Panc1 (cell line): ENCODE measurements at regions not wholly inside any gene's neighbourhood (a gene's known extent, or its start where the extent isn't known, plus 50 kb on each side); places are given as distances from the start of the nearest gene placed in this dataset.

Experiments
- POLR2AphosphoS5 ChIP-seq: IDR thresholded peaks from 2 replicates; pipeline ENCODE4 v1.6.1; 2012; ENCODE audit warnings: mild to moderate bottlenecking, low read depth, low read length, moderate library complexity
- TCF7L2 ChIP-seq: IDR thresholded peaks from 2 replicates; pipeline ENCODE4 v1.6.1; 2011; ENCODE audit warnings: mild to moderate bottlenecking, low read depth, low read length, inconsistent platforms
- TF ChIP-seq, protein P1 (sequence below): fragments of 450-650 bp; IDR thresholded peaks from 2 replicates; pipeline ENCODE4 v1.5.1; 2017; ENCODE audit warnings: mild to moderate bottlenecking
- TF ChIP-seq, protein P2 (sequence below), 2 experiments: IDR thresholded peaks; 2 replicates each; pipeline ENCODE4 v1.6.1; 2011 to 2012; ENCODE audit warnings: low read depth in 2 of 2, control low read depth in 1 of 2, low read length in 1 of 2, mild to moderate bottlenecking in 1 of 2, moderate library complexity in 1 of 2; ENCODE audit not compliant: insufficient read depth in 1 of 2

DNA sequence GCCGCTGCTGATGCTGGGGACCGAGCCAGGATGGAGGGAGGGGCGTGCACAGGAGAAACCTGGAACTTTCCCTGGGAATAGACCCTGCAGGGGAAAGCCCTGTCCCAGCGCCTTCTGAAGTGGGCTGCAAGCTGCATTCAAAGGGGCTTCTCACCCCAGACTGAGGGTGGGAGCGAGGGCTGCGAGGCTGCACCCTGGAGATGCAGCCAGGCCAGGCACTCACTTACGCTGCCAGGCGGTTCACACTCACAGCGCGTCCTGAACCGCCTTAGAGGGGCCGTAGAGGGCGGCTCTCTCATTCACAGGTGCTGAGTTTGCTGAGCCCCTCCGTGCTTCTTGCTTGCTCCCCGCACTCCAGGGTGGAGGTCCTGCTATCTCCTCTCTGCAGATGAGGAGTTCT is 208.5 kb upstream of the C14orf180 start:
- TF ChIP-seq, protein P1, sequence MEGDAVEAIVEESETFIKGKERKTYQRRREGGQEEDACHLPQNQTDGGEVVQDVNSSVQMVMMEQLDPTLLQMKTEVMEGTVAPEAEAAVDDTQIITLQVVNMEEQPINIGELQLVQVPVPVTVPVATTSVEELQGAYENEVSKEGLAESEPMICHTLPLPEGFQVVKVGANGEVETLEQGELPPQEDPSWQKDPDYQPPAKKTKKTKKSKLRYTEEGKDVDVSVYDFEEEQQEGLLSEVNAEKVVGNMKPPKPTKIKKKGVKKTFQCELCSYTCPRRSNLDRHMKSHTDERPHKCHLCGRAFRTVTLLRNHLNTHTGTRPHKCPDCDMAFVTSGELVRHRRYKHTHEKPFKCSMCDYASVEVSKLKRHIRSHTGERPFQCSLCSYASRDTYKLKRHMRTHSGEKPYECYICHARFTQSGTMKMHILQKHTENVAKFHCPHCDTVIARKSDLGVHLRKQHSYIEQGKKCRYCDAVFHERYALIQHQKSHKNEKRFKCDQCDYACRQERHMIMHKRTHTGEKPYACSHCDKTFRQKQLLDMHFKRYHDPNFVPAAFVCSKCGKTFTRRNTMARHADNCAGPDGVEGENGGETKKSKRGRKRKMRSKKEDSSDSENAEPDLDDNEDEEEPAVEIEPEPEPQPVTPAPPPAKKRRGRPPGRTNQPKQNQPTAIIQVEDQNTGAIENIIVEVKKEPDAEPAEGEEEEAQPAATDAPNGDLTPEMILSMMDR: no peak
- TF ChIP-seq POLR2AphosphoS5 (no peak), TCF7L2 (no peak)
- TF ChIP-seq, protein P2, sequence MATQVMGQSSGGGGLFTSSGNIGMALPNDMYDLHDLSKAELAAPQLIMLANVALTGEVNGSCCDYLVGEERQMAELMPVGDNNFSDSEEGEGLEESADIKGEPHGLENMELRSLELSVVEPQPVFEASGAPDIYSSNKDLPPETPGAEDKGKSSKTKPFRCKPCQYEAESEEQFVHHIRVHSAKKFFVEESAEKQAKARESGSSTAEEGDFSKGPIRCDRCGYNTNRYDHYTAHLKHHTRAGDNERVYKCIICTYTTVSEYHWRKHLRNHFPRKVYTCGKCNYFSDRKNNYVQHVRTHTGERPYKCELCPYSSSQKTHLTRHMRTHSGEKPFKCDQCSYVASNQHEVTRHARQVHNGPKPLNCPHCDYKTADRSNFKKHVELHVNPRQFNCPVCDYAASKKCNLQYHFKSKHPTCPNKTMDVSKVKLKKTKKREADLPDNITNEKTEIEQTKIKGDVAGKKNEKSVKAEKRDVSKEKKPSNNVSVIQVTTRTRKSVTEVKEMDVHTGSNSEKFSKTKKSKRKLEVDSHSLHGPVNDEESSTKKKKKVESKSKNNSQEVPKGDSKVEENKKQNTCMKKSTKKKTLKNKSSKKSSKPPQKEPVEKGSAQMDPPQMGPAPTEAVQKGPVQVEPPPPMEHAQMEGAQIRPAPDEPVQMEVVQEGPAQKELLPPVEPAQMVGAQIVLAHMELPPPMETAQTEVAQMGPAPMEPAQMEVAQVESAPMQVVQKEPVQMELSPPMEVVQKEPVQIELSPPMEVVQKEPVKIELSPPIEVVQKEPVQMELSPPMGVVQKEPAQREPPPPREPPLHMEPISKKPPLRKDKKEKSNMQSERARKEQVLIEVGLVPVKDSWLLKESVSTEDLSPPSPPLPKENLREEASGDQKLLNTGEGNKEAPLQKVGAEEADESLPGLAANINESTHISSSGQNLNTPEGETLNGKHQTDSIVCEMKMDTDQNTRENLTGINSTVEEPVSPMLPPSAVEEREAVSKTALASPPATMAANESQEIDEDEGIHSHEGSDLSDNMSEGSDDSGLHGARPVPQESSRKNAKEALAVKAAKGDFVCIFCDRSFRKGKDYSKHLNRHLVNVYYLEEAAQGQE (IDR thresholded peaks at IDR 0.05; ENCODE audit: insufficient read depth in 1 of 2, low read depth in 2 of 2, low read length in 1 of 2): no peak
